A673 (cell line): ENCODE measurements at regions not wholly inside any gene's neighbourhood (a gene's known extent, or its start where the extent isn't known, plus 50 kb on each side); places are given as distances from the start of the nearest gene placed in this dataset.

Experiments used
- CTCF ChIP-seq: fragments of 300-800, 200-600 bp; sonication (generic); conservative IDR thresholded peaks from 2 replicates; pipeline ENCODE4 v1.5.1; 2017; ENCODE audit warnings: low read depth, mild to moderate bottlenecking, antibody characterized with exemption, low read length, moderate library complexity, mixed read lengths
- EZH2 ChIP-seq: fragments of 200-600 bp; sonication (generic); IDR thresholded peaks from 2 replicates; pipeline ENCODE4 v1.6.1; 2017; ENCODE audit warnings: borderline replicate concordance, low read depth, mild to moderate bottlenecking, mixed read lengths, antibody characterized with exemption, low read length; ENCODE audit not compliant: poor library complexity, severe bottlenecking

GRCh38 chr2:201971531-201972228, 62.0 kb upstream of the FZD7 start:
- TF ChIP-seq EZH2, result no peak
- no peak for TF ChIP-seq CTCF
